GM19395 (cell line): ENCODE measurements at regions not wholly inside any gene's neighbourhood (a gene's known extent, or its start where the extent isn't known, plus 50 kb on each side); places are given as distances from the start of the nearest gene placed in this dataset.

Experiments
- ATAC-seq: cut with Tn5 transposase; IDR thresholded peaks from one replicate; pipeline ENCODE4 v1.9.1; 2021; ENCODE audit warnings: mild to moderate bottlenecking, moderate library complexity; ENCODE audit not compliant: unreplicated experiment

DNA sequence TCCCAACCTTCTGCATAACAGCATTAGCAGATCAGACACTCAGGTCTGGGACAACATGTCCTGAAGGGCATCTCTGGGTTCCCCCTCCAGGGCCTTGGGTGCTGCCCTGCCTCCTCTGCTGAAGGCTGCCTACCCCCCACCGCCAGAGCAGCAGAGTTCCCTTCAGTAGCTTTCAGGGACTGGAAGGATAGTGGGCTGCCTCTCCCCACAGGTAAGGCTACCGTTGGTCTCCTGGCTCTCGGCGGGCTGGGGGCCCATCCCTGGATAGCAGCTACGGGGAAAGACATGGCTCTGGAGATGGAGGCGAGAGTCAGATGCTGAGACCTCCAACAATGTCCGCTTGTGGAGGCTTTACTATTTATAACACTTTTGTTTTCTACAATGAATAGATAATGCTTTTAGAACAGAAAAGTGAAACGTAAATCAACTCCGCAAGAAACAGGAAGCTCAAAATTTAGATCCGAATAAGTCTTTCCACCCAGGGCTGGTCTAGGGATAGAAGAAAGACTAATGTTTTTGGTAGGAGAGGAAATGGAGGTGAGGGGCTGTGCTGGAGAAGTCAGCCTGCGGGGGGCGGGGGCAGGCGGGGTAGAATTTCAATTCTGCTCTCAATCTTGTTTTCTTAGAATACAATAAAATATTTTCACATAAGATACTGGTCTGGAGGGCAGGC lies 58.4 kb downstream of the ARL4C start:
- ATAC-seq = no peak

DNA sequence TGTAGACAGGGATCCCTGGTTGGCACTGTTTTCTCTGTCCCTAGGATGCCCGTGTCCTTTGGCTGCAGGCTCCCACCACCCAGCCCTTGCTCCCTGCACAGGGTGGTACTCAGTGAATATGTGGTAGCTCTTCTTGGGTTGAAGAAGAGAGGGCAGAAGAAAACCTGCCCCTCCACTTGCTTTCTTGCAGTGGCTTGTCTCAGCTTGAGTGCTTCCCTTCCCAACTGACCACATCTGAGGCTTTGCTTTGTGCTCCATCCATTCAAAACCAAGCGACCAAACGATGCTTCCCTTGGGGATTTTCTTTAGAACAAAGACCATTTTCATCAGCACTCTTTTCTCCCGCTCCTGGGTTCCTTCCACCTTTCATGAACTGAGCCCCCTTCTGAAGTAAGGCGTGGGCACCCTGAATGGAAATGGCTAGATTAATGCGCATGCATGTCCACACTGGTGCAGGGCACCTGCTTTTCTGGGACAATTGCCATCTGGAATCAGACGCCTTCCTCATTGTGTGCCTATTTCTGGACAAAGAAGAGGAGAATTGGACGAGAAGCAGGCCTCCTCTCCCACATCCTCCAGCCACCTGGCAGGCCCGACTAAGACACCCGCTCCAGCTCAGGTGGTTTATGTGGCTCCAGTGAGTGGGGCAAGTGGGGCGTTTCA lies 59.1 kb downstream of the ARL4C start:
- no peak for ATAC-seq

DNA sequence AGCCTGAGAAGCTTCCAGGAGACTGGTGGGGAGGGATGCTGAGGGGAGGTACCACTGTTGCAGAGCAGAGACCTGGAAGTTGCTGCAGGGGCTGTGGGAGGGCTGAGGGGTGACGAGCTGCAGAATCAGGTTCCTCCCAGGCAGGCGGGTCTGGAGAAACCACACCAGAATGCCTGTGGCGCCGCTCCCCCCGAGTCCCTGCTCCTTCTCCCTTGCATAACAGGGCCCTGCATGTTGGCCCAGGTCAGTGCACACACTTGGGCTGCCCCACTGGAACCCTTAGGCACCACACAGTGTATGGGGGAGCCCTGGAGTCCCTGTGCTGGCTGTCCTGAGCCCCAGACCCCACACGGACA lies 60.4 kb downstream of the ARL4C start:
- ATAC-seq = no peak

DNA sequence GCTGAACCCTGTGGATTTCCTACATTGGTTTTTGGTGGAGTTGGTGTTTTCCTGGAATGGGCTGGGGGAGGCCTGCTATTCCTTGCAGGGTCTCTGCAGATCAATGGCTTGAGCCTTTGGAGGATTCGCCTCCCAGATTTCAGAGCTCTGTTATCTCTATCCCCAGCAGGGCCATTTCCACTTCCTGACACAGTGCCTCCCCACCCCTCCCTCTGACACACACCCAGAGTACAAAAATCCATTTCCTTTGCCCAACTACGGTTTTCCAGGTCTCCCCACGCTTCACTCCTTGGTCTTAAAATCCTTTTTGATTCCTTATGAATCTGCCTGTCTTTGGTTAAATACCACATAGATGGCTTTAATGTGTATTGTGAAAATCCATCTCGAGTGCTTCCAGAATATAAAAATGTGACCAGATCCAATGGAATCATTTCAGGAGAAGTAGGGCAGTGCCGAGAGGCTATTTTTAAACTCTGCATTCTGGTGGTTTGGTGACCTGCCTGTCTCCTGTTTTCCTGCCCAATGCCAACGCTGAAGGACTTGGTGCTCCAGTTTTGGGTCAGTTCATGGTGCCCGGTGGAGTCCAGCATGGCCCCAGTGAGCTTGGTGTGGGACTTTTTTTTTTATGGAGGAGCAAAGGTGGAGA lies 60.9 kb downstream of the ARL4C start:
- no peak for ATAC-seq

DNA sequence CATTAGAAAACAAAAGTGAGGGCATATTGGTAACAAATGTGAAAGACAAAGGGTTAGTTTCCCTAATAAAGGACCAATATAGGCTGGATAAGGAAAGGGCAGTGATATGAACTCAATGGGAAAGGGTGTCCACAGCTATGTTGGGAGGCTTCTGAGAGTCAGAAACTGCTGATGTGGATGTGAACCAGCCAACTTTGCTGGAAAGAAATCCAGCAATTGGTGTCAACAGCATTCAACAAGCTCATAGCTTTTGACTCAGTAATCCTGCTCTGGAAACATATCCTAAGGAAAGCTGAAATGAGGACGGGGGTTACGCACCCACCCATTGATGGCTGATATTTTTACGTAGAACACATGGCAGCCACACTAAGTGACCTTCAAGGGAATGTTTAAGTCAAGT lies 63.7 kb downstream of the ARL4C start:
- ATAC-seq = no peak

DNA sequence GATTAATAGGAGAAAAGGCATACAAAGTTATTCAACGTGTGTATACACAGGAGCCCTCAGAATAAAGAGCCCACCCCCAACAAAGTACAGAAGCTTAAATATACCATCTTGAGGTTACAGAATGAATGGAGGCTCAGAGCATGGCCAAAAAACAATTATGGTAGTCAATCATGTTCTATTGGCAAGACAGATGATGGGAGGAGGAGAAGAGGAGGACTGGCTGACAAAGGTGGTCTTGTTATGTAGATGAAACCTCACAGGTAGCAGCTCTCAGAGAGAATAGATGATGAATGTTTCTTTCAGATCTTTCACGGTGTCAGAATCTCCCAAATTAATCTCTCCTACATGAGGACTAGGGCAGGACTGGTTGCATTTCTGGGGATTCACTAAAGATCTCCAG lies 66.0 kb downstream of the ARL4C start:
- ATAC-seq = no peak

DNA sequence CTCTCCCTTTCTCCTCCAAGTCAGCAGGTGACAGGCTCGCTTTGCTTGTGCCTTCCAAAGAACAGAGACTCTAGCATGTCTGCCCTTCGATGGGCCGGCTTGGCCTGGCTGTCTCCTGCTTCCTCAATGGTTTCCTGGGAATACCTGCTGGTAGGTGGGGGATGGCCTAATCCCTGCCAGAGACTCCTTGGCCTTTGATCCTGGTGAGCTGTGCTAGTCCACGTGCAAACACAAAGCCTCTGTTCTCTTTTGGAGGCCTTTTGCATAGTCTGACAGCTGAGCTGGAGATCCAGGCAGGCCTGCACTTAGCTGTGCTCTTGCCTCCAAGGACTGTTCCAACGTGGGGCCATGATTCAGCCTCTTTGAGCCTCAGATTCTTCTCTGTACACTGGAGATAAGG lies 67.6 kb downstream of the ARL4C start:
- no peak for ATAC-seq

DNA sequence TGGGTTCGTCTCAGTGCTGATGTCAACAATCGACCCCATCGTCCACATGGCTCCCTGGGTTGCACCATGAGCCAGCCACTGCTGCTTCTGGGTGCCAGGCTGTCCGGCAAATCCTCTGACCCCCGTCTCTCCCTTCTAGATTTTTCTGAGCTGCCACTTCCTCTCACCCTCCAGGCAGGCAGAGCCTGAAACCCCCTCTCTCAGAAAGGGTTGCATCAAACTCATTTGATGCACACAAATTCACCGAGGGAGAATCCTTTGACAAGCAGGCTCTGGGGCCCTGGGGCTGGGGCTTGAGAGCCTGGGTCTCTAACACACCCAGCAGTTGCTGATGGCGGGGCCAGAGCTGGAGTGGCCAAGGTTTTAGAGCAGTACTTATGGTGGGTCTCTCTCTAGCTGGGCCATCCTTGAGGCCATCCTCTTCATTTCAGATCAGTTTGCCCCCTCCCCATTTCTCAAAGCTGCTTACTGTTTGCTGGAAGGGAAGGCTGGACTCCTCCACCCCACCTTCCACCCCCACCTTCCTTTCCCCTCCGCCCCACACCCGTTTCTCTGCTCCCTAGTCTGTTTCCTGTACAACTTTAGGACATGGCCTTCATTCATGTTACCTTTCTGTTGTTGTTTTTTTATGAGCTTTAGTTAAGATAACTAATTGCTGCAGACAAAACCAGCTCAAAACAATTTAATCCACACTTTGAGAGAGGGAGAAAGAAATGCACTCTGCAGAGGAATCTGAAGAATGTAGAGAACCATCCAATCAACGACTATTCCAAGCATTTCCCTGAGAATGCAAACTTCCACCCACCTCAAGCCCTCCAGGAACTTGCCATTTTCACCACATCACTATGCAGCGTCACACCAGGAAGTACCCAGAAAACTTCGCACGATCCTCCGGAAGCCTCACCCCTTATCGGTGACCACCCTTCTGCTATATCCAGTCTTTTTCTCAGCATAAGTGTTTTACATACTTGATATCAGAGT lies 69.5 kb downstream of the ARL4C start:
- ATAC-seq = no peak

DNA sequence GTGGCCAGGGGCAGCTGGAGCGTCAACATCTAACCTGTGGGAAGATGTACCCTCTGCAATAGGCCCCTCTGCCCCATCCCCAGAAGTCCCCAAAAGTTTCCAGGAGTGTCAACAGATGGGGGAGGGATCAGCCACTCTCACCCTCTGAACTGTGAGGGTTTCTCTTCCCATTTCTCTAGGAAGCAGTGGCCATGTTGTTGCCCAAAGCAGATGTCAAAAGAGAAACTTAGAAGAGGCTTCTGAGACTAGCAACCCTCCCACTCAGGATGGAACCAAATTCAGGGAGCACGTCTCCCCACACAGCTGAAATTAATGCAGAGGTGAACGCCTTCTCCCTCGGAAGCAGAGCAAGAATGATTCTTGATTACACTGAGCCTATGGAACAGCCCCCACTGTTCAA lies 70.3 kb downstream of the ARL4C start:
- no peak for ATAC-seq

DNA sequence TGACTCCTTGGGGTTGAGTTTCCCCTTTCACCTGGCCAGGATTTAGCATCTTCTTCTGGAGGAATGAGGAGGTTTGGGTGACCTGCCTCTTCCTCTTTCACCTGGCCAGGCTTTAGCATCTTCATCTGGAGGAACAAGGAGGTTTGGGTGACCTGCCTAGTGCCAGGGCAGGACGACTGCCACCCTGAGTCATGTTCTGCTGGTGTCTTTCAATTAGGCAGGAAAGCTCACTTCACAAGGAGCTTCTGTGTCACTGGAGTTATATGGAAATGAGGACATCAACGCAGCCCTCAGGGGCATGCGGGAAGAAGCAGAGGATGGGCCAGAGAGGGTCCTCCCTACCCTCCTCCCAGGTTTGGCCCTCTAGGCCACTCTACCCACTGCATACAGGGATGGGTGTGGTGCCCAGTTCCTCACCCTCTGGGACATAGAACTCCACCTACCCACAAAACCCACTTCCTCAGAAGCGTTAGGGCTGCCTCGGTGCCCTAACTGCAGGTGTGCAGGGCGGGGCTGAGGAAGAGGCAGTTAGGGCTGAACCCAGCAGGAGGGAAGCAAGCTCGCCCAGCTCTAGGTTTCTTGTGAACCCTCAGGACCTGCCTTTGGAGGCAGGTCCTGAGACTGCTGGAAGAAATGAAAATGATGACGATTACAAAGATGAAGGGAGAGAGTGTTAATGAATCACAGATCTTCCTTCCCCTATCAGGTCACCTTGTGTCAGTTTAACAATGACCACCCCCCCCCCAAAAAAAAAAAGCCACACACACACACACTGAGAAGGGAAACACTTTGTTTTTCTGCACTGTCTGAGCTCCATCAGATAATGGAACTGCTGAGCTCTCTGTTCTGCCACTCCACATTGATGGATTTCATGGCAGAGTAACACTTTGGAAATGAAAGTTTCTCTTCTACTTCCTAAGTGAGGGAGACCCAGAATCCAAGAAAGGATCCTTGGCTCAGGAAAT lies 71.0 kb downstream of the ARL4C start:
- peak; percentile 78 for ATAC-seq

DNA sequence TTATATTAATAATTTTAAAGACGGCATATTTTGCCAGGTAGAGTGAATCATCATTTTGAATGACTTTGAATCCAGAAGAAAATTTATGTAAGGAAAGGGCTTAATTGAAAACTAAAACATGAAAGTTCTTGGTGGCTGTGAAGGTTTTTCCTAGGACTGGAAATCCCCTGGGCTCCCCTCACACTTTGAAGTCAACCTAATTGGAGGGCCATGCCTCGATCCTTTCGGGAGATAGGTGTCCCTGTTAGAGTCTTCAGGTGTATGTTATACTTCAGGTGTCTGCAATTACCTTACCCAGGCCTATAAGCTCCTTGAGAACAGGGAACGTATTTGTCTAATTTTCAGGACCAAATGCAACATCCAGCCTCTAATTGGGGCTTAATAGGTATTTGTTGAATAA lies 73.0 kb downstream of the ARL4C start:
- no peak for ATAC-seq

DNA sequence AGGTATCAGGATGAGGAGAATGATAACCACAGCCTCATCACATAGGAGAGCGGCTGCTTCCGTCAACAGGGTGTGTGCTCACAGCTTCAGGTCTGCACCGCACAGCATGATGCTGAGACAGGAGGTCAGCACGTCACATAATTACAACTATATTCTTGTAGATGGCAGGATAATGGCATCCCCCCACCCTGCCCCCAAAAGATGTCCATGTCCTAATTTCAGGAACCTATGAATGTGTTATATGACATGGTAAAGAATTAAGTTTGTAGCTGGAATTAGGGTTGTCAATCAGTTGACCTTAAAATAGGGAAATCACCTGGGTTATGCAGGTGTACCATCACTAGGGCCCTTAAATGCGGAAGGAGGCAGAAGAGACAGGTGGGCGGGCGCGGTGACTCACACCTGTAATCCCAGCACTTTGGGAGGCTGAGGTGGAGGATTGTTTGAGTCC lies 73.9 kb downstream of the ARL4C start:
- ATAC-seq = no peak

DNA sequence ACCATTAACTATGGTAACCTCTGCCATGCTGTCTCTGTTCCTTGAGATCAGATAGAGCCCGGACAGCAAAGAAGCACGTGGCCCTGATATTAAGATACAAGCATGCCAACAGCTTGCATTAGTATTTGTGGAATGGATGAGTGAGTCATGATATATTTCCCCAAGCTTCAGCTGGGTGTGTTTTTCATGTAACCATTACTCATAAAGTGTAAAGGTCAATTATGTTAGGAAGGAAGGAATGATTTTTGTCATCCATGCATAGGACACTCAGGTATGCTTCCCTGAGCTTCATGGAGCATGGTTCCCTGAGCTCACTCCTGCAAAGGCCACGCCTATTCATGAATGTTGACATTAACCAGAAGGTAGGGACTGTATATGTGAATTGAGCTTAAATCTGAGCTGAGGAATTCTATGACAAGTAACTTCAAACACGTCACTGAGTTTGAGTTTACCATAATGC lies 74.6 kb downstream of the ARL4C start:
- no peak for ATAC-seq

DNA sequence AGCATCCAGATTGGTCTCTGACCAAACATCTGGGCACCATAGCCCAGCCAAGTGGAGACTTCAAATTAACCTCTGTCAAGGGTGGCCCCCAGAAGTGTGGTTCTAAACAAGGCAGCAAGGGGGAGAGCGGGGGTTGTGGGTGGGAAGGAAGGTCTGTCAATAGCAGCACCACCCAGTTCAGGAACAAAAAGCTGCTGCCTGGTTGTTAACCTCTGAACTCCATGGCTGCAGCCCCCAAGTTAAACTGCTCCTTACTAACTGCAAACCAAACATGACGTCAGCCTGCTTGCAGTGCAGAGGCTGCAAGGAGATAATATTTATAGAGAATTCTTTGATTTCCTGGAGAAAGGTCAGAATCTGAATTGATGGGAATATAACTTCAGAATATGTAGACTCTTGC lies 76.5 kb downstream of the ARL4C start:
- ATAC-seq = no peak

DNA sequence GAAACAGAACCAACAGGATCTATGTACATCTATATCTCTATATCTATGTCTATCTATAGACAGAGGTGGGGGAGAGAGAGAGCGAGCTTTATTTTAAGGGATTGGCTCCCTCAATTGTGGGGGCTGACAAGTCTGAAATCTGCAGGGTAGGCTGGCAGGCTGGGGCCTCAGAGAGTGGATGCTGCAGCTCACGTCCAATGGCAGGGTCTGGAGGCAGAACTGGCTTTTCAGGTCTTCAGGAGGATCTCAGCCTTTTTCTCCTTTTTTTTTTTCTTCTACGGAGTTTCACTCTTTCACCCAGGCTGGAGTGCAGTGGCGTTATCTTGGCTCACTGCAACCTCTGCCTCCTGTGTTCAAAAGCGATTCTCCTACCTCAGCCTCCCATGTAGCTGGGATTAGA lies 77.2 kb downstream of the ARL4C start:
- no peak for ATAC-seq

DNA sequence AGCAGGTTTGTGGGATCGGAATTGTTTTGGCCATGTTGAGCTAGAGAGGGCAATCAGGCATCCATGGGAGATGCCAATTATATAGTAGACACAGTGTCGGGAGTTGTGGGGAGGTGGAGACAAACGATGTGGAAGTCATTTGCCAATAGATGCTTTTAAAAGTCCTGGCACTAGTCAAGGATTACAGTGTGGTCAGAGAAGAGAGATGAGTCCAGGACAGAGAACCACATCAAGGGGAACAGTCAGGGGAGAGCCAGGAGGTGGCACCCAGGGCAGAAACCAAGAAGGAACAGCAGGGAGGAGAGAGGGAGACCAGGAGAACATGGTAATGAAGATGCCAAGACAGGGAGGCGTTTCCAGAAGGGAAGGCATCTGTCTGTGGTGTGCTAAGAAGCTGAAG lies 81.2 kb downstream of the ARL4C start:
- ATAC-seq = no peak

DNA sequence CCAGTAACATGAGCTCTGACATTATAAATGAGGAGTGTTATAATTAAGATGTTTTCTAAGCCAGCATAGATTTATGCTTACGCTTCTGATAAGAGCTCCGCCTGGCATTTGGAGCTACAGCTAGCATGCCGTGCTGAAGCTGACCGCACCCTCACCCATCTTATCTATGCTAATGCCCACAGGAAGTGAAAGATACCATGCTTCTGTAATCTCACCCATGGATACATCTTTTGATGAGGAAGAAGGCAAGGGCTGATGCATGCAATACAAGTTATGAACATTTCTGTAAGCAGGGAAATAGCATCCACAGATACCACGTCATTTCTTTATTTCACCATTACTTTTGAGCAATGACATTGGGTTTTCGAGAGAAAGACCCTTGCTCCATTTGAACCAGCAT lies 82.3 kb downstream of the ARL4C start:
- no peak for ATAC-seq

DNA sequence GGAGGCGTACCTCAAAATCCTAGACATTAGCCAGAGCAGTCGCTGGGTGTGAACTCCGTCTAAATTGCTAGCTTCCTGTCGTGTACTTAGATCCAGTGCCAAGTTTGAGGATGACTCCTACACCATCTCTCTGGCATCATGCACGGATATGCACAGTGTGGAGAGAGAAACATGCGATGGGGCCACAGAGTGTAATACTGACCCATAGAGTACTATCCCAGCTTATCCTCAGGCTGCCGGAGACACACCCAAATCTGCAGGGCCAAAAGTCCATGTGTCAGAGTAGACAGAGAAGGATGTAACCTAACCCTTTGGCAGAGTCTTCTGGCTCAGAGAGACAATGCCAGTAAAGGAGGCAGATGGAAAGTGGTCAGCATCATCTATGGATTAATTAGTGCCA lies 84.2 kb downstream of the ARL4C start:
- ATAC-seq = no peak

DNA sequence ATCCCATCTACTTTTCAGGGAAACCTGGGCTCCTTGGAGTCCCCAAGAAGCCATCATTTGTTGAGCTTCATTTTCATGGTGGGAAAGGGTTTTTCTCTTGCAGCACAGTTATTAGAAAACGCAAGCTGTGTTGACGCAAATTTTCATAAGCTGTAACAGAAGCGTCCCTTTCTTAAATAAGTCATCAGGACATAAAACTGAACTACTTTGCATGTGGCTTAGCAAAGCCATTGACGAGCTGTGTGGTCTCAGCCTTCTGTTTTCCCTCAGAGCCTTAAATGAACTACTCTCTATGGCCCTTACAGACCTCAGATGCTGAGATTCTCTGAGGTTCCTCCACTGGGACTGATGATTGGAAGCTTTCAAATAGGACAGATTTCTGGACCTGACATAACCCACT lies 85.1 kb downstream of the ARL4C start:
- ATAC-seq = peak; percentile 99

DNA sequence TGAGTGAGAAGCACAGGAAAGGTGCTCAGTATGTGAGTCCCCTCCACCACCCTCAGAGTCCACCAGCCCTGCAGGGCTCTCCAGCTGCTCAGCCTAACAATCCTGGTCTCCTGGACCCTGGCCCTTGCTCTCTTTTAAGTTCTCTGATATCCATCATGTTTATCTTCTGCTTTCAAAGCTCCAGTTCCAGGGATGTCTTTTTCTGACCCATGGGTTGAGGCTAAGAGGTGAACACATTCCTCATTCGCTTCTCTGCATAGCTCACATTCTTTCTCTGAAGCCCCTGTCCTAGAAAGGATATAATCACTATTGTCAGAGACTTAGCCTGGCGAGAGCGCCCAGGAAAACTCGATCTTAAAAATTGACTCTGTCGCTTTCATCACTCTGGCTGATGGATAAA lies 86.4 kb downstream of the ARL4C start:
- no peak for ATAC-seq
